ENCODE measurements at regions not wholly inside any gene's neighbourhood (a gene's known extent, or its start where the extent isn't known, plus 50 kb on each side); places are given as distances from the start of the nearest gene placed in this dataset.

GRCh38 chr10:108374991-108375390 lies 1210.5 kb upstream of the SORCS1 start:
- H4K20me1 ChIP-seq (ENCODE audit: insufficient read depth) = no peaks in the 10 kb centered on the region
- no peaks in the 10 kb centered on the region for H3K36me3 ChIP-seq (ENCODE audit: insufficient read depth, low read length)
- H3K27ac ChIP-seq (ENCODE audit: low read length) = no peak overlapping the region
- no peaks in the 10 kb centered on the region for H3K79me2 ChIP-seq (replicated peaks; ENCODE audit: insufficient read depth, low read length)
- no peak overlapping the region for H3K4me2 ChIP-seq (ENCODE audit: low read length)
- H3K27me3 ChIP-seq (ENCODE audit: insufficient read depth, low read depth, low read length) = no peaks in the 10 kb centered on the region
- no peak overlapping the region for H2AFZ ChIP-seq (ENCODE audit: low read depth, low read length)
- no peaks in the 10 kb centered on the region for H3F3A ChIP-seq (ENCODE audit: insufficient read depth, low read length, poor library complexity, severe bottlenecking)
- H3K9ac ChIP-seq (ENCODE audit: low read length) = no peak overlapping the region
- H3K9me2 ChIP-seq (ENCODE audit: insufficient read depth, low read length) = no peaks in the 10 kb centered on the region
- TF ChIP-seq MXI1 (conservative IDR thresholded peaks at IDR 0.05; ENCODE audit: poor library complexity, severe bottlenecking) (no peak), SMC3 (conservative IDR thresholded peaks at IDR 0.05; ENCODE audit: poor library complexity) (no peak), EP300 (conservative IDR thresholded peaks at IDR 0.05; ENCODE audit: poor library complexity, severe bottlenecking) (no peak), EZH2 (IDR thresholded peaks at IDR 0.05; ENCODE audit: borderline replicate concordance, insufficient read depth, low read length, poor library complexity, severe bottlenecking) (no peak), CTCF (IDR thresholded peaks at IDR 0.05; ENCODE audit: poor library complexity, severe bottlenecking) (no peak), RAD21 (conservative IDR thresholded peaks at IDR 0.05) (no peak), TAF1 (IDR thresholded peaks at IDR 0.05; ENCODE audit: low read depth) (no peak)
- TF ChIP-seq, protein P1, sequence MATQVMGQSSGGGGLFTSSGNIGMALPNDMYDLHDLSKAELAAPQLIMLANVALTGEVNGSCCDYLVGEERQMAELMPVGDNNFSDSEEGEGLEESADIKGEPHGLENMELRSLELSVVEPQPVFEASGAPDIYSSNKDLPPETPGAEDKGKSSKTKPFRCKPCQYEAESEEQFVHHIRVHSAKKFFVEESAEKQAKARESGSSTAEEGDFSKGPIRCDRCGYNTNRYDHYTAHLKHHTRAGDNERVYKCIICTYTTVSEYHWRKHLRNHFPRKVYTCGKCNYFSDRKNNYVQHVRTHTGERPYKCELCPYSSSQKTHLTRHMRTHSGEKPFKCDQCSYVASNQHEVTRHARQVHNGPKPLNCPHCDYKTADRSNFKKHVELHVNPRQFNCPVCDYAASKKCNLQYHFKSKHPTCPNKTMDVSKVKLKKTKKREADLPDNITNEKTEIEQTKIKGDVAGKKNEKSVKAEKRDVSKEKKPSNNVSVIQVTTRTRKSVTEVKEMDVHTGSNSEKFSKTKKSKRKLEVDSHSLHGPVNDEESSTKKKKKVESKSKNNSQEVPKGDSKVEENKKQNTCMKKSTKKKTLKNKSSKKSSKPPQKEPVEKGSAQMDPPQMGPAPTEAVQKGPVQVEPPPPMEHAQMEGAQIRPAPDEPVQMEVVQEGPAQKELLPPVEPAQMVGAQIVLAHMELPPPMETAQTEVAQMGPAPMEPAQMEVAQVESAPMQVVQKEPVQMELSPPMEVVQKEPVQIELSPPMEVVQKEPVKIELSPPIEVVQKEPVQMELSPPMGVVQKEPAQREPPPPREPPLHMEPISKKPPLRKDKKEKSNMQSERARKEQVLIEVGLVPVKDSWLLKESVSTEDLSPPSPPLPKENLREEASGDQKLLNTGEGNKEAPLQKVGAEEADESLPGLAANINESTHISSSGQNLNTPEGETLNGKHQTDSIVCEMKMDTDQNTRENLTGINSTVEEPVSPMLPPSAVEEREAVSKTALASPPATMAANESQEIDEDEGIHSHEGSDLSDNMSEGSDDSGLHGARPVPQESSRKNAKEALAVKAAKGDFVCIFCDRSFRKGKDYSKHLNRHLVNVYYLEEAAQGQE (IDR thresholded peaks at IDR 0.05; ENCODE audit: borderline replicate concordance) = no peak
- H3K9me3 ChIP-seq (ENCODE audit: low read length) = no peaks in the 10 kb centered on the region
- no peak overlapping the region for H3K4me3 ChIP-seq (ENCODE audit: low read length)

DNA sequence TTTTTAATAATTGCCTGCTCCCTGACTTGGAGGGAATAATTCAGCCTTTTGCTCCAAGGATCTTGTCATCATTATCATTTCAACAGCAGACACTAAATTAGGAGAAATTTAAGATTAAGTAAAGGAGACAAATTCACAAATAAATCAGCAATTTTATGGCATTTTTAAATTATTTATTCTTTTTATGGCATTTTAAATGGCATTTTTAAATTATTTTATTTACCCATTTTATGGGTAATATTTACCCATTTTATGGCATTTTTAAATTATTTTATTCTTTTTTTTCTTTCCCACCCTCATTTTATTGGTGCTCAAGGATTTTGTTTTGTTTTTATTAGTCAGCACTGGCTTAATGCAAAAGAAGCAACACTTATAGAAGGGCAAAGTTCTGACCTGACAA lies 1201.0 kb upstream of the SORCS1 start:
- Histone ChIP-seq H3K9me3 (ENCODE audit: low read length) (no peaks in the 10 kb centered on the region), H3K4me2 (ENCODE audit: low read length) (no peak overlapping the region), H2AFZ (ENCODE audit: low read depth, low read length) (no peak overlapping the region), H3K27ac (ENCODE audit: low read length) (no peak overlapping the region), H4K20me1 (ENCODE audit: insufficient read depth) (no peaks in the 10 kb centered on the region), H3K9ac (ENCODE audit: low read length) (no peak overlapping the region), H3F3A (ENCODE audit: insufficient read depth, low read length, poor library complexity, severe bottlenecking) (no peaks in the 10 kb centered on the region), H3K79me2 (replicated peaks; ENCODE audit: insufficient read depth, low read length) (no peaks in the 10 kb centered on the region), H3K36me3 (ENCODE audit: insufficient read depth, low read length) (no peaks in the 10 kb centered on the region), H3K27me3 (ENCODE audit: insufficient read depth, low read depth, low read length) (no peaks in the 10 kb centered on the region), H3K9me2 (ENCODE audit: insufficient read depth, low read length) (no peaks in the 10 kb centered on the region), H3K4me3 (ENCODE audit: low read length) (no peak overlapping the region)
- no peak for TF ChIP-seq EP300 (conservative IDR thresholded peaks at IDR 0.05; ENCODE audit: poor library complexity, severe bottlenecking)

DNA sequence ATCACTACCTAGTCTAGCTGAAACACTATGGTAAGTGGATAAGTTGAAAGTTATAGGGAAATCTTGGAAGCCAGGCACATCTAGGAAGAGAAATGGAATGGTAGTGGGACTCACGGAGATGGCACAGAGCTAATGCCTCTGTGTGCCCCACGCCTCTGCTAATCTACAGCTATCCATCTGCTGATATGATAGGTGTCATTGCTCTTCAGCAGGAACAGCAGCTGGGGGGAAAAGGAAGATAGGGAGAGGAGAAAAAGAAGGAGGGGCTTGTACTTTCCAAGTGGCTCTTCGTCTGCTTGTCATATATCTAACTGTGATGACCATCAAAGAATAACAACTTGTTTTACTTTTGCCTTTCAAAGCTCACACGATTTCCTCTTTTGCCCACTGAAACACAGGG lies 1199.1 kb upstream of the SORCS1 start:
- Histone ChIP-seq H3K9ac (ENCODE audit: low read length) (no peak overlapping the region), H4K20me1 (ENCODE audit: insufficient read depth) (no peaks in the 10 kb centered on the region), H3K9me2 (ENCODE audit: insufficient read depth, low read length) (no peaks in the 10 kb centered on the region), H3F3A (ENCODE audit: insufficient read depth, low read length, poor library complexity, severe bottlenecking) (no peaks in the 10 kb centered on the region), H2AFZ (ENCODE audit: low read depth, low read length) (no peak overlapping the region), H3K4me3 (ENCODE audit: low read length) (no peak overlapping the region), H3K27me3 (ENCODE audit: insufficient read depth, low read depth, low read length) (no peaks in the 10 kb centered on the region), H3K36me3 (ENCODE audit: insufficient read depth, low read length) (no peaks in the 10 kb centered on the region), H3K4me2 (ENCODE audit: low read length) (no peak overlapping the region), H3K9me3 (ENCODE audit: low read length) (no peaks in the 10 kb centered on the region), H3K27ac (ENCODE audit: low read length) (no peak overlapping the region), H3K79me2 (replicated peaks; ENCODE audit: insufficient read depth, low read length) (no peaks in the 10 kb centered on the region)
- TF ChIP-seq POLR2AphosphoS5 (IDR thresholded peaks at IDR 0.05) = no peak
- no peak for TF ChIP-seq EP300 (conservative IDR thresholded peaks at IDR 0.05; ENCODE audit: poor library complexity, severe bottlenecking)
- no peak for TF ChIP-seq RAD21 (conservative IDR thresholded peaks at IDR 0.05)
- no peak for TF ChIP-seq TAF1 (IDR thresholded peaks at IDR 0.05; ENCODE audit: low read depth)
- TF ChIP-seq EZH2 (IDR thresholded peaks at IDR 0.05; ENCODE audit: borderline replicate concordance, insufficient read depth, low read length, poor library complexity, severe bottlenecking) = no peak
